ENCODE measurements at regions not wholly inside any gene's neighbourhood (a gene's known extent, or its start where the extent isn't known, plus 50 kb on each side); places are given as distances from the start of the nearest gene placed in this dataset.

DNA sequence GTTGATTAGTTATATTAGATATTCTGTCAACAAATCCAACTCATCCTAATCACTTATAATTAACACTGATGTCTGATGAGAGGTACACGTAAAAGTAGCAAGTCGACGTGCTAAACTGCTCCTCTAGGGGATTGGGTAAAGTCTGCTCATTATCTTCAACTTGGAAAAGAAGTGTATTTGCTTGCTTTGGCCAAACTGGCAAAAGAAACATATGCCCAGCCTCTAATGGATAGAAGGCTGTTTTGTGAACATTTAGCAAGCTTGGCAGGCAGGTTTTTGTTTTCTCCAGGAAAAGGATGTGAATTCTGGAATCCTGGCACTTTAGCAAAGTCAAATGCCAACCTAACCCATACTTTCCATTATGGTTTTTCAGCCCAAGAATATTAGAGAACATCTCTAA lies 264.8 kb downstream of the TBL1XR1 start:
- DNase-seq (ENCODE audit: low read depth in 2 of 2), result no peak

DNA sequence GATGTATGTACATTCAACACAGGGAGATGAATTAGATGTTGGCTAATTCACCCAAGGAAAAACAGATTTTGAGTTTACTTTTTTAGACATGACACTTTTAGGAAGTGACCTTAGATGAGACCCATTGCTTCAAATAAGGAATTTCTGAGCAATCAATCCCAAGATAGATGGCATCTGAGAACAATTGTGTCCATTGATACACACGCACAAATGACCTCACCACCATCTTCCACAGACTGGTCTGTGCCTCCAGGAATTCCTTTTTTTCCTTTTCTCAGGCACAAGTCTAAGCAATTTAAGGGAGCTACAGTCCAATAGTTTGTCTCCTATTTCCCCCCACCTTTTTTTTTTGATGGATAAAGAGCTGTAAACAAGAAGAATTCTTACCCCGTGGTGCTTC lies 265.3 kb downstream of the TBL1XR1 start:
- no peak for DNase-seq (ENCODE audit: low read depth in 2 of 2)

DNA sequence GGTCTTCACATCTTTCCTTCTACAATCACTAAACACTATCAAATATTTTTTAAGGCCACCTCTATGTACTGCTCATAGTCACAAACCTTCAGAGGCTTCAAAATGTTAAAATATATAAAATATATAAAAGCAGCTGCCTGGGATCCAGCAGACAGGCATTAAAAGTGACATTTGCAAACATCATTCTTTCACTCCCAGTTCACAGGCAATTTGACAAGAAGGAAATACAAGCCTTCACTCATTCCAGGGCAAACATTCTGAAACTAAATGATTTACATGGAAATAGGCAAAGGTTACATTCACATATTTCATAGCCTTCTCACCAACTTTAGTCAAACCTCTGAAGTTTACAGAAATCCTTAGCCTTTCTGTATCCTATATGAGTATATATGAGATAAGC lies 266.3 kb downstream of the TBL1XR1 start:
- DNase-seq (ENCODE audit: low read depth in 2 of 2), result no peak

DNA sequence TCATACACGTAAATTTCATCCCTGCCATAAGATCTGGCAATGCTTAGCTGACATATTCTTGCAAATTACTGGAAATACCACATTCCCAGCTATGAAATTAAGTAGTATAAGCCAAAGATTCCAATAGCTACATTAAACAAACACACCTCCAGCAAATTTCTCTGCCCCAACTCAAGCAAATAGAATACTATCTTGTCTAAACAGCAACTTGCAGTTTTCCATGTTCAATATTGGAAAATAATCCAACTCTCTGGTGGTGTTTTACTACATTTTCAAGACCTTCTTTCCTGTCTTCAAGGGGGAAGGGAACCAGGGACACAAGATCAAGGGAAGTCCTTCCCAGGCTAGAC lies 268.7 kb downstream of the TBL1XR1 start:
- no peak for DNase-seq (ENCODE audit: low read depth in 2 of 2)

DNA sequence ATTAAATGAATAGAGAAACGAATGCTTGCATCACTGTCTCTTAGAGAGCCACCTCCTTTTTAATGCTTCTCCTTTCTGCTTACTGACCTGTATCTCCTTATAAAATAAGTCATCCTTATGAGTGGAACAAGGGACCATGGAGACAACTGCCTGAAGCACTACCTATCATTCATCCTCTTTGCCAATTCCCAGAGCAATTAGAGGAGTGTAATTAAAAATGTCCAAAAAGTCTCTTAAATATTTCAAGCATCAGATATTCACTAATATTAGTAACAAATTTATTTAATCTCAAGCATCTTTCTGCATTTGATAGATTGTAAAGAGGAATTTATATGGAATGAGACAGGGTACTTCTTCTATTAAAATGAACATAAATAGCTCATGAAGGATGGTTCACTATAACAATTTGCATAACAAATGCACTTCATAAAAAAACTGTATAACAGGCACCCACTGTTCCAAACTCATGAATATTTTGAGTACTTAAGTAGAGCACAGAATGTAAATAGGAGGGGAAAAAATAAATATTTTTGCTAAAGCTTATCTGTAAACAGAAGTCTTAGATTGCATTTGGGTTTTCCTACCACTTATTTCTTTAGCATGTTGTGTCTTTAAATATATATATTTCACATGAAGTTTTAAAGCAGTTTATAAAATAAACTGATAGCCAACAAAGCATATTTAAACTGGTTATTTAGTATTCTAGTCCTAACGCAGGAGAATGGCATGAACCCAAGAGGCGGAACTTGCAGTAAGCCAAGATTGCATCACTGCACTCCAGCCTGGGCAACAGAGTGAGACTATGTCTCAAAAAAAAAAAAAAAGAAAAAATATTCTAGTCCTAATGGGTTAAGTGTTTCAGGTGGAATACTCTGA lies 269.3 kb downstream of the TBL1XR1 start:
- DNase-seq (ENCODE audit: low read depth in 2 of 2), result no peak

DNA sequence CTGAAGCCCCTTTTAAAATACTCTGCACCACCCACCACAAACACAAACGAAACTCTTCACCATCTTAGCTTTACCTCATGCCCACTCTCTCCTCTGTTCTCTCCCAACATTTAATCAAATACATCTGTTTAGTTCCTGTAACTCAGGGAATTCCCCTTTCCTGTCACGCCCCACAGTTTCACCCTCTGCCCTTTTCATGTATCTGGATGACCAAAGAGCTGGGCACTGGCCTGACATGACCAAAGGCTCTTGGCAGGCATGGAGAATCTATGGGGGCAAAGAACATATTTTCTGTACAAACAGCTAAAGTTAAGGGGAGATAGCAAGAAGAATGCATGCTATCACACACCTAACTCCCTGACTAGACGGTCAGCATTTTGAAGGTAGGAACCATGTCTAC lies 270.0 kb downstream of the TBL1XR1 start:
- no peak for DNase-seq (ENCODE audit: low read depth in 2 of 2)

DNA sequence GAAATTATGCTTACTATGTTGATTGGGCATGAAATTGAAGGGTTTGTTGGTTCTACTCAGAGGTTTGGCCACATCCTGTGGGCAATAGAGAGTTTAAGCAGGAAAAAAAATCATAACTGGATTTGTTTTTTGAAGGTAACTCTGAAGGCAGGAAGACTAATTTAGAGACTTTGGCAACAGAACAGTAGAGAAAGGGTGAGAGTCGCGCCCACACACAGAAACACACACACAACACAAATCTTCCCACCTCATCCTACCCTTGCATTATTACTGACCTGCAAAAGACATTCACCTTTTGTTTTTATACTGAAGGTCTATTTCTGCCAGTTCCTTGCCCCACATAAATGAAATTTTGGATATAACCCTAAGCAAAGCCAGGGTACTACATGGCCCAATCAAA lies 270.6 kb downstream of the TBL1XR1 start:
- no peak for DNase-seq (ENCODE audit: low read depth in 2 of 2)

DNA sequence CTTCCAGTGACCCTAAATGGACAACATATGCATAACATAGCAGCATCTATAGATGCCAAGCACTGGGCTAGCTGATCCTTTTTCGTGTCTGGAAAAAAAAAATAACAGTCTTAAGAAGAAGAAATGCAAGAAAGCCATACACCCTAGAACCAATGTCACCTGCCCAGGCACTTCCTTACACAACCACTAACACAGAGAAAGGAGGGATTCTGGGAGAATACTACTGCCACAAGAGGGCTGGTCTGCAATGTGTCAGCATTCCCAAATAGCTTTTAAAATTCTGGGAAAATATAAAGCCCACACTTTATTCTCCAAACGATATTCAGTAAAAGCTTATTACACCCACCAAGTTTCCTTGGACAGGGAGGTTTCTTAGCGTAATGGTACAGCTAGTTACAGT lies 271.2 kb downstream of the TBL1XR1 start:
- no peak for DNase-seq (ENCODE audit: low read depth in 2 of 2)

DNA sequence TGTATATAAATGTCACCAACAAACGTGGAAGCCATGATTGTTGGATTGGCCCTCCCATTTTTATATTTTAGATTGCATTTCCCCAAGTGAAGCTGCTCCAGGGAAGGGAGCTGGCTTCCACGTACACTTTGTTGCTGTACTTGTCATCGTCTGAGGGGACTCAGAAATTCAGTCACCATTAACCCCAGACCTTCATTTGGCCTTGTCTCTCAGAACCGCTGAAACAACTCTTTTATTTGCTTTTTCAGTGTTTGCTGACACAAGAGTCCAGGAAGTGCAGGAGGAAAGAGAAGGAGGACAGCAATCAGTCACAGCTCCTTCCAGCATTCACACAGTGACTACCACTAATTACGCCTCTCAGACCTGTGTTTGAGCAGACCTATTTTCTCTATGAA lies 276.5 kb downstream of the TBL1XR1 start:
- DNase-seq (ENCODE audit: low read depth in 2 of 2), result no peak

DNA sequence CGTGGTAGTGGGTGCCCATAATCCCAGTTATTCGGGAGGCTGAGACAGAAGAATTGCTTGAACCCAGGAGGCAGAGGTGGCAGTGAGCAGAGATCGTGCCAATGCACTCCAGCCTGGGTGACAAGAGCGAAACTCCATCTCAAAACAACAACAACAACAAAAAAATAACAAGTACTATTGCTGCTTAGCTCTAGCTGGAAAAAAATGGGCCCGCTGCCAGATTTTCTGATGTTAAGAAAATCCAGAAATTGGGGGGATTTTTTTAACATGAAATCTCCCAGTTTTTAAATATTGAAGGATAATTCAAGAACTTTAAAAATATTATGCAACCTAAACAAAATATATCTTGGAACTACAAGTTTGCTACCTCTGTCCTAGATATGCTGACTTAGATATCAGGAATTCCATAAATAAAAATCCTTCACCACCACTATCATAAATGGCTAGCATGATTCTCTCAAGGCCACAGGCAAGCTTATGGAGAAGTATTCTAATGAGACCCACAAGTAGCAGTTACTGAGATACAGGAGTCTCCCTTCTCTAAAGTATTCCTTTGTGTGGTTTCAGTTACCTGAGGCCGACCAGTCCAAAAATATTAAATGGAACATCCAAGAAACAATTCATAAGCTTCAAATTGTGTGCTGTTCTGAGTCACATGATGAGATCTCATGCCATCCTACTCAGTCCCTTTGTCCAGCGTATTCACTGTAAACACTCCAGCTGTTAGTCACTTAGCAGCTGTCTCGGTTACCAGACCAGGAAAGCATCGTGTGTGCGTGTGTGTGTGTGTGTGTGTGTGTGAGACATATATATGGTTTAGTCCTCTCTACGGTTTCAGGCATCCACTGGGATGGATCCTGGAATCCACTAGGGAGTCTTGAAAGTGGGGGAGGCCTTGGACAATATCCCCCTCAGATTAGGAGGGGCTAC lies 277.2 kb downstream of the TBL1XR1 start:
- no peak for DNase-seq (ENCODE audit: low read depth in 2 of 2)

DNA sequence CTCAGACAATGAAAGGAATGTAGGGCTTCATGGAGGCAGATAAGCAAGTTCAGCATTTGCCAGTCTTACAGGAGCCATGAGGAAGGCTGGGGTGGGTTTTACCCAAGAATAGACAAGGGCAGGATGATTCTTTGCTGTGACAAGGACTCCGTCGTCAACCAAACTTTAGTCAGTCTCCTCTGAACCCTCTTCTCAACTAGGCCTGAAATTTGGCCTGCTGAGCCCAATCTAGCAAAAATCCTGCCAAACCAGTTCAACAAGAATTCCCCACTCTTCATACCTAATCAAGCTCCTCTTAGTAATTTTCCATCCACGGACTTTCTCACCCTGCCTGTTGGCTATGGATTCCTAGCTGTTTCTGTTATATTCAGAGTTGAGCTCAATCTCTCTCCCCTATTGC lies 280.5 kb downstream of the TBL1XR1 start:
- DNase-seq (ENCODE audit: low read depth in 2 of 2), result no peak

DNA sequence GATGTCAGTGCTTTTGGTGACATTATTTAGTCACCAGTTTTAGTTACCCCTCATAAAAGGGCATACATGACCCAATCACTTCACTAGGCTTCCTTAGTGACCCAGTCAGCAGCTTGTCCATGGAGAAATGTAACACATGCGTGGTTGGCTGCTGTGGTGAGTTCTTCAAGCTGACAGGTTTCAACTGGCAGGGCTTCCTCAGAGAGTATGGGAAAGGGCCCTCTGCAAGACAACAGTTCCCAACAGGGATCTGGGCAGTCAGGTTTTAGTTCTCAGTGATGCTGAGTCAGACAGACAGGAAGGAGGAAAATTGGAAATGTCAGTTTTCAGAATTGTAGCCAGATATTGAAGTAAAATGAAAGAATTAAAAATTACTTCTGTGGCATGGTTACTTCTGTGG lies 282.5 kb downstream of the TBL1XR1 start:
- no peak for DNase-seq (ENCODE audit: low read depth in 2 of 2)

DNA sequence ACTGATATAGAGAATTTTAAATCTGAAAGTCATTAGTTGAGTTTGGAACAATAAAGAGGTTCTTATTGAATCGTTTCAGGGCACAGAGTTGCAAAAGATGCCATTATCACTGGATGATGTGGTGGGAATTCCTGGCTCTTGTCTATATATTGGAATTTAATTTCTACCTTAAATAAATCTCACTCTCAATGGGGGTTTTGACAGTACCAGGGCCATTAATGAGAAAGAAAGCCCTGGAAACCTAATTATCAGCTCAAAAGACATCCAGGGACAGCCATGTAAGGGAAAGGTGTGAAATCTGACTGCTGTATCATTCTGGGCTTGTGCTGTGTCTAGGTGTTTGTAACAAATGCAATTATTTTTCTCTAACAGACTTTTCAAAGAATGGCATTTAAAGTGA lies 285.7 kb downstream of the TBL1XR1 start:
- no peak for DNase-seq (ENCODE audit: low read depth in 2 of 2)

DNA sequence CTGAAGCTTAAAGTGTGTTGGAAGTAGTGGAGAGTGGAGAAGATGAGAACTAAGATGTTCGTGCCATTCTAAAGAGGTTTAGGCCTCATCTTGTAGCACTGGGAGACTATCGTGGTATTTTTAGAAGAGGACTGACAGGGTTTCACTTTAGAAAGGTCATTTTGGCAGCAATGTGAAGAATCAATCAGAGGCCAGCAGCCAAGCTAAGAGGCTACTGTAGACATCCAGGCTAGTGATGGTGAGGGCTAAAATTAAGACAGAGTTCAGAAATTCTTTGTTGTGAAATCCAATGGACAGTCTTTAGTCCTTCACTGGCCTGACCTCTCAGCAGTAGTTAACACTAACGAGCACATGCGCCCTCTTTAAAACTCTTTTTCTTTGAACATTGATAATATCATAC lies 288.2 kb downstream of the TBL1XR1 start:
- DNase-seq (ENCODE audit: low read depth in 2 of 2), result no peak

DNA sequence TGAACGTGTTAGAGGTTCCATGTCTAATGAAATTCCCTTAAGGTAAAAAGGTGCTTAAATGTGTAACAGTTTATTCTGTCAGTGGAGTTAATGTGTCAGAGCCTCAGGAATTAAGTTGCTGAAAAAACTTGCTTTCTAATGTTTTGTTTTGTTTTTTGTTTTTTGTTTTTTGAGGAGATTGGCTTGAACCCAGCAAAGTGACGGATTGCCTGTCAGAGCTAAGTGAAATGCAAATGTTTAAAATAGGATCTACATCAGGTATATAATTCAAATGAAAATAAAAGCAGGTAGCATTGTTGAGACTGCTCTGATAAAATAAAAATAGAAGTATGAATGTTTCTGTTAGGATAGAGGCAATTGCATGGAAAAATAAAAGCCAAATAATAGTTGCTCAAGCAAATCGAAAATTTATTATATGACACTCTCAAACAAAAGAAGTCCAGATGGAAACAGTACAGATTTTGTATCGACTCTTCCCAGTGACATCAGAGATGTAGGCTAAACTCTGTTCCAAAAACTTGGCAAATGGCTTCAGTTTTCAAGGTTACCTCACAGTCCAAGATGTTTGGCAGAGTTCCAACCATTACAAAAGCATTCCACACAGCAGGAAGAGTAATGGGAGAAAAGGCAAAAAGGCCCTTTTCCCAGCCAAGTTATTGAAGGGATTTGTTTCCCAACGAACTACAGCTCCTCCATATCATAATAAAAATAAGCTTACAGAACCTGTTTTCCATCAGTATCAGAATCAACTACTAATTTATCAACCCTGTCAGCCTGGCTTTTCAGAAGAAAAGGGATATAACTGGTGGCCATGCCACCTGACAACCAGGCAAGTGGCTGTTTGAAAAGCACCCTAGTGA lies 291.0 kb downstream of the TBL1XR1 start:
- DNase-seq (ENCODE audit: low read depth in 2 of 2), result no peak

DNA sequence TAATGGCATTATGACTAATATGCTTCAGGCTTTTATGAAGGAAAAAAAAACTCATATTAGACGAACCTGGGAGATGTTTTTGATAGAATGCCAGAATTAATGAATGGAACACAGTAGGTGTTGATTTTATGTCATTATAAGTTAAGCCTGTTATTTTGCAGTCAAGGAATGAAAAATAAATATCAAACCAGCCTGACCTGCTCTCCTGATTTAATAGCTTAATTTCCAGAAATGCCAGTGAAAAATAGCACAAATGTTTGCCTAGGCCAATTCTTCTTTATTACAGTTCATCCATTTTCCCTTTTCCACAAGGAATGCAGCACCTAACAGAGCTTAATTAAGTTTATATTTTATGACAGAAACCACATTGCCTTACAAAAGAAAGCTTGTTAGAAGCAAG lies 292.0 kb downstream of the TBL1XR1 start:
- no peak for DNase-seq (ENCODE audit: low read depth in 2 of 2)

DNA sequence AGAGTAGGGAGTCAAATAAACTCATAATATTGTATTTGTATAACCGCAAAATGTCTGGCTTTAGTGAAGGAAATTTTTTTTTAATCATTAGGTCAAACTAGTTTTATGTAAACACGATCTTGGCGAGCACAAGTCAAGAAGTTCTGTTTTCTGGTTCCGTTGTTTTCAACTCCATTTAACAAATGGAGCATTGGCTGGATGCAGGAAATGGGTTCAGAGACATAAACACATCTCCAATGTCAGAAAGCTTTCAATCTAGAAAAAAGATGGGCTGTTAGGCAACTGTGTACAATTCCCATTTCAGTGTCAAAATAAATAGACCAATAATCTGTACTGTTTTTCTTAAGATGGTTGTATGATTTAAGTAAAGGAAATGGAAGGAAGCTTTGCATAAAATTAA lies 292.8 kb downstream of the TBL1XR1 start:
- DNase-seq (ENCODE audit: low read depth in 2 of 2), result no peak

DNA sequence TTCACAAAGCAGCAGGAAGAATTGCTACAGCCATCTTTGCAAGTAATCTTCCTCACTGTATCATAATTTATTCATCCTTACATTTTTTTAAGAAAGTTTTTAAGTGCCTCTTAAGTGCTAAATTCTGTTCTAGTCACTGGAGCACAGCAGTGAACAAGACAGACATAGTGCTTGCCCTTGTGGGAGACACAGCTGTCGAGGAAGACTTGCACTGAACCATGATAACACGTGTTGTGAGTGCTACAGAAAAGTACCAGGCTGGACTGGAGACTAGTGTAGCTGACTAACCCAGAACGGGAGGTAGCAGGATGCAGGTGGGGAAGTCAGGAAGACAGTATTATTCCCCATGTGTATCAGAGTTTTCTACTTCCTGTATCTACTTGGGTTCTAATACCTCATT lies 300.6 kb downstream of the TBL1XR1 start:
- no peak for DNase-seq (ENCODE audit: low read depth in 2 of 2)

DNA sequence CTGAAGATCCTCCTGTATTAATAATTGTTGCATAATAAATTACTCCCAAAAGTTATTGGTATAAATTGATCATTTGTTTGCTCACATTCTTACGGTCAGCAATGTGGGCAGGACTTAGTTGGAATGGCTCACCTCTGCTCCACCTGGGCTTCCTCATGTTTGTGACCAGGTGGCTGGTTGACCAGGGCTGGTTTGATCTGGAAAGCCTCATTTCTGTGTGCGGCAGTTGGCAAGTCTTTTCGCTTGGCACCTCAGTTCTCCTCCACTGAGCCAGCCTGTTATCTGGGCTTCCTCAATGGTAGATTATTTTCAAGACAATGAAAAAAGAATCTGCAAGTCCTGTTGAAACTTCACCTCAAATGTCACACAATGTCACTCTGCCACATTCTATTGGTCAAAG lies 301.1 kb downstream of the TBL1XR1 start:
- DNase-seq (ENCODE audit: low read depth in 2 of 2), result no peak

DNA sequence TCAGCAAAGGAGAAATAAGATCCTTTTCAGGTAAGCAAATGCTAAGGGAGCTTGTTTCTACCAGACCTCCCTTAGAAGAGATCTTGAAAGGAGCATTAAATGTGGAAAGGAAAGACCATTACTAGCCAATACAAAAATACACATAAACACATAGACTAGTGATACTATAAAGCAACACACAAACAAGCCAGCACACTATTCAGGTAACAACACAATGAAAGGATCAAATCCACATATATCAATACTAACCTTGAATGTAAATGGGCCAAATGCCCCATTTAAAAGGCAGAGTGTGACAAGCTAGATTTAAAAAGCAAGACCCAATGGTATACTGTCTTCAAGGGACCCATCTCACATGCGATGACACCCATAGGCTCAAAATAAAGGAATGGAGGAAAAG lies 317.6 kb downstream of the TBL1XR1 start:
- no peak for DNase-seq (ENCODE audit: low read depth in 2 of 2)

DNA sequence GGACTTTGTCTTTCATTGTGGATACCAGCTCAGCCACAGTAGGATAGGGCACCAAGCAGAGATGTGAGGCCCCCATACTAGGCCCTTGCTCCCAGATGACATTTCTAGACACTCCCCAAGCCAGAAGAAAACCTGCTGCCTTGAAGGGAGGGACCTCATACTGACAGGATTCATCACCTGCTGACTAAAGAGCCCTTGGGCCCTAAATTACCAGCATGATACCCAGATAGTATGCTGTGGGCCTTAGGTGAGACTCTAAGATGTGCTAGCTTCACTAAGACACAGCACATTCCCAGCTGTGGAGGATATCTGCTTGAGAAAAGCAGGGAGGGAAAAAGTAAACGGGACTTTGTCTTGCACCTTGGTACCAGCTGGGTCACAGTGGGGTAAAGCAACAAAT lies 324.0 kb downstream of the TBL1XR1 start:
- DNase-seq (ENCODE audit: low read depth in 2 of 2), result no peak

DNA sequence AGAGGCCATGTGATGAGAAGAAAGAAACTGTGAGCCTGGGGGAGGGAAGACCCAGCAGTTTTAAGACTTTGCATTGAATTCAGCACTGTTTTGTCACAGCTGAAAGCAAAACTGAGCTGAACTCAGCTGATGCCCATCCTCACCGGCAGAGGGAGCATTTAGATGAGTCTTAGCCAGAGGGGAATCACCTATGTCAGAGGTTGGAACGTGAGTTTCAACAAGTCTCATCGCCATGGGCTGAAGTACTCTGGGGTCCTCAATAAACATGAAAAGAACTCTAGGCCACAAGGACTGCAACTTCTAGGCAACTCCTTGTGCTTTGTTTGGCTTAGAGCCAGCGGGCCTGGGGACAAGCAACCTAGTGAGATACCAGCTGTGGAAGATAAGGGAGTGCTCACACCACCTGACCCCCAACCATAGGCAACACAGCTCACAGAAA lies 324.5 kb downstream of the TBL1XR1 start:
- peak; percentile 9 to 30 for DNase-seq (ENCODE audit: low read depth in 2 of 2)
